ENCODE measurements at regions not wholly inside any gene's neighbourhood (a gene's known extent, or its start where the extent isn't known, plus 50 kb on each side); places are given as distances from the start of the nearest gene placed in this dataset.

DNA sequence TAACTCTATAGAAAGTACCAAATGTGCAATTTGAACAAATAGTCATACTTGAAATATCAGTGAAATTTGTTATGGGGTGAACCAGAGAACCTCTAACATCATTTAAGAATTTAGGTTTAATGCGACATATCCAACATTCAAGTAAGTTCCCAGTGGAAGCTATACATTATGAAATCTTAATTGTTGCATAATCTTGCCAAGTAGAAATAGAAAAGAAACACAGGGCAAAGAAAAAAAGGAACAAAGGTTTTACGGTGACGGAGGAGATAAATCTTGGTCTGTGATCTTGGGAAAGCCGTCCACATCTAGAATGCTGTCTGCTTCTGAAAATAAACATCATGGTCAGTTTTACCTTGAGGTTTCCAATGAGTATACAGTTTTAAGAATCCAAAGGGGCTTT, 445.7 kb downstream of the RFC3 start:
- TF ChIP-seq SCRT2 (tag by site-specific recombination; IDR thresholded peaks at IDR 0.05) (no peak), ZNF548 (tag by site-specific recombination; IDR thresholded peaks at IDR 0.05) (no peak), ZSCAN16 (tag by site-specific recombination; IDR thresholded peaks at IDR 0.05) (no peak), CTCF (tag by site-specific recombination; IDR thresholded peaks at IDR 0.05) (no peak), ZNF670 (tag by site-specific recombination; IDR thresholded peaks at IDR 0.05; ENCODE audit: low read depth) (no peak), REST (tag by site-specific recombination; IDR thresholded peaks at IDR 0.05) (no peak), KLF8 (tag by site-specific recombination; IDR thresholded peaks at IDR 0.05) (no peak), ZNF274 (IDR thresholded peaks at IDR 0.05; ENCODE audit: low read length) (no peak), ZNF274 (tag by site-specific recombination; IDR thresholded peaks at IDR 0.05; ENCODE audit: borderline replicate concordance) (no peak), HOXD13 (CRISPR knock-in tag; IDR thresholded peaks at IDR 0.05; ENCODE audit: borderline replicate concordance) (no peak)
